ENCODE measurements at regions not wholly inside any gene's neighbourhood (a gene's known extent, or its start where the extent isn't known, plus 50 kb on each side); places are given as distances from the start of the nearest gene placed in this dataset.
A peak's percentile ranks its signal among the peaks of the same experiment; 100 is the strongest.

- no peaks in the 10 kb centered on the region for H3K4me1 ChIP-seq
- intact Hi-C loops (cut with DNase I): no loop called here
- DNase-seq: no peak
Observed at GRCh38 chr12:125738211-125738610, 673.0 kb downstream of the AACS start.

GRCh38 chr12:125742413-125742812, 677.2 kb downstream of the AACS start:
- TF ChIP-seq CTCF (IDR thresholded peaks at IDR 0.05): no peak
- TF ChIP-seq POLR2A (IDR thresholded peaks at IDR 0.05): no peak
- H3K27ac ChIP-seq: no peak overlapping the region
- no peak overlapping the region for H3K4me3 ChIP-seq
- H3K27me3 ChIP-seq: no peaks in the 10 kb centered on the region
- H3K36me3 ChIP-seq: no peaks in the 10 kb centered on the region
- ATAC-seq: no peak
- DNase-seq: no peak
- WGBS, 4 donors: 78 to 86% (median 84%) methylated on average over 8 of the region's 8 CpGs
- intact Hi-C loops (cut with DNase I): no loop called here
- H3K9me3 ChIP-seq: peaks cover 0 to 8% (median 0%) of the 10 kb centered on the region in 12 donors
- H3K4me1 ChIP-seq: no peaks in the 10 kb centered on the region

More at GRCh38 chr12:125738211-125738610, 673.0 kb downstream of the AACS start:
- Histone ChIP-seq H3K9me3 (peaks cover 0 to 38% (median 3%) of the 10 kb centered on the region in 12 donors), H3K27ac (no peak overlapping the region), H3K4me3 (no peak overlapping the region), H3K27me3 (no peaks in the 10 kb centered on the region), H3K36me3 (no peaks in the 10 kb centered on the region)
- no peak for ATAC-seq
- no peak for TF ChIP-seq POLR2A (IDR thresholded peaks at IDR 0.05)
- TF ChIP-seq CTCF (IDR thresholded peaks at IDR 0.05): no peak
- WGBS, 4 donors: 90 to 100% (median 98%) methylated on average over 1 of the region's 1 CpG

- peaks cover 0 to 8% (median 0%) of the 10 kb centered on the region in 12 donors for H3K9me3 ChIP-seq
- DNase-seq: no peak
- WGBS, 4 donors: 82 to 90% (median 85%) methylated on average over 4 of the region's 4 CpGs
Observed at GRCh38 chr12:125744201-125744600, 679.0 kb downstream of the AACS start.

GRCh38 chr12:125755512-125755911, 690.3 kb downstream of the AACS start:
- Histone ChIP-seq H3K36me3 (no peaks in the 10 kb centered on the region), H3K27ac (no peak overlapping the region), H3K27me3 (no peaks in the 10 kb centered on the region), H3K9me3 (no peaks in the 10 kb centered on the region), H3K4me3 (no peak overlapping the region), H3K4me1 (no peaks in the 10 kb centered on the region)
- DNase-seq (no peak), ATAC-seq (peak in 2 of 4 donors; percentile 50 to 55)
- TF ChIP-seq POLR2A (IDR thresholded peaks at IDR 0.05) (no peak), CTCF (IDR thresholded peaks at IDR 0.05) (peak in 4 of 12 donors; percentile 12 to 16 (median 12))
- WGBS, 4 donors: 44 to 51% (median 46%) methylated on average over 2 of the region's 2 CpGs
- intact Hi-C loops (cut with DNase I): no loop called here

More at GRCh38 chr12:125744201-125744600, 679.0 kb downstream of the AACS start:
- Histone ChIP-seq H3K4me3 (no peak overlapping the region), H3K4me1 (no peaks in the 10 kb centered on the region), H3K27ac (no peak overlapping the region), H3K27me3 (no peaks in the 10 kb centered on the region), H3K36me3 (no peaks in the 10 kb centered on the region)
- ATAC-seq: no peak
- intact Hi-C loops (cut with DNase I): no loop called here
- TF ChIP-seq POLR2A (IDR thresholded peaks at IDR 0.05): no peak
- no peak for TF ChIP-seq CTCF (IDR thresholded peaks at IDR 0.05)

Data from heart left ventricle (tissue), 16 donors.